Glutamatergic neuron (in vitro differentiated cells): ENCODE measurements at regions not wholly inside any gene's neighbourhood (a gene's known extent, or its start where the extent isn't known, plus 50 kb on each side); places are given as distances from the start of the nearest gene placed in this dataset.

Source experiments
- DNase-seq: peaks from one replicate; pipeline ENCODE4 v3.0.0; 2022
- H3K27ac Mint-ChIP-seq: one replicate; pipeline ENCODE4 v1.8.0; 2020; ENCODE audit warnings: mild to moderate bottlenecking, mixed read lengths, inconsistent platforms; ENCODE audit not compliant: unreplicated experiment
- H3K27me3 Mint-ChIP-seq: one replicate; pipeline ENCODE4 v1.8.0; 2020; ENCODE audit warnings: mild to moderate bottlenecking, moderate library complexity, mixed read lengths, inconsistent platforms; ENCODE audit not compliant: unreplicated experiment
- H3K36me3 Mint-ChIP-seq: one replicate; pipeline ENCODE4 v1.8.0; 2020; ENCODE audit warnings: mild to moderate bottlenecking, mixed read lengths, inconsistent platforms; ENCODE audit not compliant: unreplicated experiment
- H3K4me1 Mint-ChIP-seq: one replicate; pipeline ENCODE4 v1.8.0; 2020; ENCODE audit warnings: mild to moderate bottlenecking, low read depth, mixed read lengths, inconsistent platforms; ENCODE audit not compliant: unreplicated experiment
- H3K4me3 Mint-ChIP-seq: one replicate; pipeline ENCODE4 v1.8.0; 2020; ENCODE audit warnings: mild to moderate bottlenecking, mixed read lengths, inconsistent platforms; ENCODE audit not compliant: unreplicated experiment
- H3K9me3 Mint-ChIP-seq: one replicate; pipeline ENCODE4 v1.8.0; 2020; ENCODE audit warnings: mild to moderate bottlenecking, moderate library complexity, mixed read lengths, inconsistent platforms; ENCODE audit not compliant: unreplicated experiment
- CTCF ChIP-seq: fragments of 200-600 bp; sonication (generic); IDR thresholded peaks from one replicate; pipeline ENCODE4 v1.5.0; 2021; ENCODE audit not compliant: partially characterized antibody, unreplicated experiment

- H3K9me3 Mint-ChIP-seq = no peaks in the 10 kb centered on the region
- no peaks in the 10 kb centered on the region for H3K36me3 Mint-ChIP-seq
- H3K27me3 Mint-ChIP-seq = no peaks in the 10 kb centered on the region
- H3K4me1 Mint-ChIP-seq = no peaks in the 10 kb centered on the region
- H3K4me3 Mint-ChIP-seq = no peak overlapping the region
- no peak for TF ChIP-seq CTCF
- DNase-seq = no peak
- H3K27ac Mint-ChIP-seq = no peak overlapping the region
These were observed 460.0 kb downstream of the PSAT1 start for GRCh38 chr9:78756813-78757510.

GRCh38 chr9:78763424-78763823 is 466.5 kb downstream of the PSAT1 start:
- Mint-ChIP-seq H3K27me3 (no peaks in the 10 kb centered on the region), H3K4me1 (no peaks in the 10 kb centered on the region), H3K9me3 (no peaks in the 10 kb centered on the region), H3K27ac (no peak overlapping the region), H3K36me3 (no peaks in the 10 kb centered on the region), H3K4me3 (no peak overlapping the region)
- TF ChIP-seq CTCF = no peak
- no peak for DNase-seq

GRCh38 chr9:78765861-78766260 is 468.9 kb downstream of the PSAT1 start:
- no peaks in the 10 kb centered on the region for H3K27me3 Mint-ChIP-seq
- no peak overlapping the region for H3K4me3 Mint-ChIP-seq
- no peak overlapping the region for H3K27ac Mint-ChIP-seq
- H3K36me3 Mint-ChIP-seq = no peaks in the 10 kb centered on the region
- no peak for TF ChIP-seq CTCF
- H3K4me1 Mint-ChIP-seq = no peaks in the 10 kb centered on the region
- DNase-seq = no peak
- no peaks in the 10 kb centered on the region for H3K9me3 Mint-ChIP-seq

- no peak for DNase-seq
- Mint-ChIP-seq H3K4me3 (no peak overlapping the region), H3K4me1 (no peaks in the 10 kb centered on the region), H3K27ac (no peak overlapping the region), H3K36me3 (no peaks in the 10 kb centered on the region), H3K27me3 (no peaks in the 10 kb centered on the region), H3K9me3 (no peaks in the 10 kb centered on the region)
- no peak for TF ChIP-seq CTCF
These were observed 470.6 kb downstream of the PSAT1 start for GRCh38 chr9:78767490-78767889.

GRCh38 chr9:78769690-78770089 is 472.8 kb downstream of the PSAT1 start:
- H3K4me3 Mint-ChIP-seq = no peak overlapping the region
- peaks cover 1% of the 10 kb centered on the region for H3K27me3 Mint-ChIP-seq
- no peak overlapping the region for H3K27ac Mint-ChIP-seq
- TF ChIP-seq CTCF = no peak
- H3K4me1 Mint-ChIP-seq = no peaks in the 10 kb centered on the region
- no peaks in the 10 kb centered on the region for H3K36me3 Mint-ChIP-seq
- no peak for DNase-seq
- H3K9me3 Mint-ChIP-seq = no peaks in the 10 kb centered on the region
